Fibroblast of peridontal ligament (primary cell): ENCODE measurements at regions not wholly inside any gene's neighbourhood (a gene's known extent, or its start where the extent isn't known, plus 50 kb on each side); places are given as distances from the start of the nearest gene placed in this dataset.

ENCODE experiments used
- DNase-seq: peaks from one replicate; pipeline ENCODE4 v3.0.0-alpha.2; 2010; ENCODE audit errors: extremely low read depth

- DNase-seq, result no peak
Measured at GRCh38 chrX:44470816-44471215, 71.8 kb downstream of the FUNDC1 start.

GRCh38 chrX:44462850-44463249 lies 79.8 kb downstream of the FUNDC1 start:
- peak; percentile 32 for DNase-seq

- no peak for DNase-seq
Measured at GRCh38 chrX:44459501-44459900, 83.2 kb downstream of the FUNDC1 start.

GRCh38 chrX:44456685-44457084 lies 86.0 kb downstream of the FUNDC1 start:
- DNase-seq, result no peak

- no peak for DNase-seq
Measured at GRCh38 chrX:44451056-44451455, 91.6 kb downstream of the FUNDC1 start.

DNA sequence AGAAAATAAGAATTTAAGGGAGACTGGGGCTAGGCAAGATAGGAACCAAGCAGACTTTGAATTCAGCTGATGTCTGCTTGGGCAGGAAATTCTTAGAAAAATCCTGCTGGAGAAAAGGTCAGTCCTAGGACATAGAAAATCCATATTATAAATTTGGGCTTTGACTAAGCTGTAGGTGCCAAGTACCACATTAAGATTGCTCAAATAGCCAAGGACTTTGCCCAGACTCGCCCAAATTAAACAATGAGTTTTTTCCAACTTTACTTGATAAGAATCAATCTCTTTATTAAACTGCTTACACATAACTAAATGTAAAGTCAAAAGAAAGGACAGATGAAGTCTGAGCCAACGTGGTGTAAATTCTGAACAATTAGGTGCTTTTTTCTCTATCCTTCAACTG lies 95.4 kb downstream of the FUNDC1 start:
- DNase-seq, result no peak

GRCh38 chrX:44440006-44440405 lies 96.5 kb upstream of the EFHC2 start:
- DNase-seq, result no peak

- no peak for DNase-seq
Measured at GRCh38 chrX:44439242-44439794, 95.8 kb upstream of the EFHC2 start.

- no peak for DNase-seq
Measured at GRCh38 chrX:44435047-44435446, 91.6 kb upstream of the EFHC2 start.

DNA sequence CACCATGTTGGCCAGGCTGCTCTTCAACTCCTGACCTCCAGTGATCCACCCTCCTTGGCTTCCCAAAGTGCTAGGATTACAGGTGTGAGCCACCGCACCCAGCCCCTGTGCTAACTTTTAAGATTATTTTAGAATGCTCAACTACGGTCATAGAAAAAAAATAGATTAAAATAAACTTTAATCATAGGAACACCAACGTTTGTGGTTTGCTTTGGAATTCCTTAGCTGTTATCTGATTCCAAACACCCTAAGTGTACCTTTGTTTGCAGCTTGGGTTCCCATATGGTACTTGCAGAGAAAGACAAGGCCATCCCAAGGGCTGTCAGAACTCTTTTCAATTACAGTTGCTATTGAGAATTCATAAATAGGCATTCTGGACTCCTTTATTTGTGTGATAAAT lies 90.1 kb upstream of the EFHC2 start:
- no peak for DNase-seq

DNA sequence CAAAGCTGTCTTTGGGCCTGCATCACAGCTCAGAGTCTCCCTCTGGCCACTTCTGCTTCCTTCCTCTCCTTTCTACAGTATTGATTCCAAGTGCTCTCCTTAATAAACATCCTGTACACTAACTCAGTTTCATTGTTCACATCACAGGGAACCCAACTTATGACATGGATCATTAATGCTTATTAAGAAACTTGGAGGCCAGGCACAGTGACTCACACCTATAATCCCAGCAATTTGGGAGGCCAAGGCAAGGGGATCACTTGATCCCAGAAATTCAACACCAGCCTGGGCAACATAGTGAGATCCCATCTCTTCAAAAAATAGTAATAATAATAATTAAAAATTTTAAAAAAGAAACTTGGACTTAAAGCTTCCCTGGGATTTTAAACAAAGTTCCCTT lies 89.2 kb upstream of the EFHC2 start:
- DNase-seq, result peak; percentile 38

GRCh38 chrX:44431194-44431593 lies 87.7 kb upstream of the EFHC2 start:
- peak; percentile 5 for DNase-seq

DNA sequence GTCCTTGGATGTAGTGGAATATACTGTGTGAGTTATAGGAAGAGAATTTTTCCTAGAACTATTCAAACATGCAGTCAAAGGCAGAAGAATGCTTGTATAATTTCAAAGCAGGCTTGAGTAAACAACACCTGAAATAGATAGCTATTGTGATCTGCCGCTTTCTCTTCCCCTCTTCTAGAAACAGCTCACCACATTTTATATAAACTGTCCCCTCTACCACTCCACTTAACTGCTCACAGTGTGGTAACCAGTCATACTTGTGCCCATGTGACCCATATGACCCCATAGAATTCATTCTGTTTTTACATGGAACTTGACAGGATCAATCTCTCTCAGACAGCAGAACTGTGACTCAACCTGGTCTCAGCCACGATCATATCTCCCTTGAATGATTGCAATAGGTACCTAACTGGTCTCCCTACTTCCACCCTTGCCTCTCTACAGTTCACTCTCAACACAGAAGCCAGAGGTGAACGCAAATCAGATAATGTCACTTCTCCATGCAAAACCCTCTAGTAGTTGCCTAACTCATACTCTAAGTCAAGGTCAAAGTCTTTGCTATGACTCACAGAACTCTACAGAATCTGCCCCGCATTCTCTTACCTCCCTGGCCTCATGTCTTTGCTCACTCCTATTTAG lies 85.6 kb upstream of the EFHC2 start:
- DNase-seq, result no peak

- DNase-seq, result no peak
Measured at GRCh38 chrX:44422631-44423030, 79.2 kb upstream of the EFHC2 start.

DNA sequence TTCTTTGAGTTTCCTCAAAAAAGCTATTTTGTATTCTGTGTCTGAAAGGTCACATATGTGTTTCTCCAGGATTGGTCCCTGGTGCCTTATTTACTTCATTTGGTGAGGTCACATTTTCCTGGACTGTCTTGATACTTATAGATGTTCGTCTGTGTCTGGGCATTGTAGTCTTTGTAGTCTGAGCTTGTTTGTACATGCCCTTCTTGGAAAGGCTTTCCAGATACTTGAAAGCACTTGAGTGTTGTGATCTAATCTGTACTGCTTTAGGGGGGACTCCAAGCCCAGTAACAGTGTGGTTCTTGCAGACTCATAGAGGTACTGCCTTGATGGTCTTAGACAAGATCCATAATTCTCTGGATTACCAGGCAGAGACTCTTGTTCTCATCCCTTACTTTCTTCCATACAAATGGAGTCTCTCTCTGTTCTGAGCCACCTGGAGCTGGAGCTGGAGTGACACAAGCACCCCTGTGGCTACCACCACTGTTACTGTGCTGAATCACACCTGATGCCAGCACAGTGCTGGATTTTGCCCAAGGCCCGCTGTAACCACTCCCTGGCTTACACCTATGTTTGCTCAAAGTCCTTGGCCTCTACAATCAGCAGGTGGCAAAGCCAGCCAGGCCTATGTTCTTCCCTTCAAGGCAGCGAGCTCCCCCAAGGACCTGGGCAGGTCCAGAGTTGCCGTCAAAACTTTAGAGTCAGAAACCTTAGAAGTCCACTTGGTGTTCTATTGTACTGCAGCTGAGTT lies 72.3 kb upstream of the EFHC2 start:
- no peak for DNase-seq

DNA sequence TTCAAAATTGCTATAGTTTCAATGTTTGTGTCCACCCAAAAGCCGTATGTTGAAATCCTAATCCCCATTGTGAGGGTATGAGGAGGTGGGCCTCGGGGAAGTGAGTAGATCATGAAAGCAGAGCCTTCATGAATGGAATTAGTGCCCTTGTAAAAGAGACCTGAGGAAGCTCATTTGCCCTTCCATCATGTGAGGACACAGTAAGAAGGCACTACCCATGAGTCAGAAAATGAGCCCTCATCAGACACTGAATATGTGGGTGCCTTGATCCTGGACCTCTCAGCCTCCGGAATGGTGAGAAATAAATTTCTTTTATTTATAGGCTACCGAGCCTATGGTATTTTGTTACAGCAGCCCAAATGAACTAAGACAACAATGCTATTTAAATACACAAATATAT lies 57.7 kb upstream of the EFHC2 start:
- no peak for DNase-seq

GRCh38 chrX:44400588-44400987 lies 57.1 kb upstream of the EFHC2 start:
- peak; percentile 69 for DNase-seq

- DNase-seq, result no peak
Measured at GRCh38 chrX:44400161-44400560, 56.7 kb upstream of the EFHC2 start.
